Muscle of leg (tissue), 3 donors: ENCODE measurements at regions not wholly inside any gene's neighbourhood (a gene's known extent, or its start where the extent isn't known, plus 50 kb on each side); places are given as distances from the start of the nearest gene placed in this dataset.

Experiments used
- DNase-seq: peaks from one replicate; pipeline ENCODE4 v3.0.0; 2013
- H3K27ac ChIP-seq: one replicate; pipeline ENCODE4 v1.5.1; 2013; ENCODE audit warnings: mild to moderate bottlenecking, low read length, control low read depth
- H3K27me3 ChIP-seq: one replicate; pipeline ENCODE4 v1.6.1; 2013; ENCODE audit warnings: low read length; ENCODE audit not compliant: control insufficient read depth, insufficient read depth
- H3K36me3 ChIP-seq: one replicate; pipeline ENCODE4 v1.6.1; 2013; ENCODE audit warnings: low read length; ENCODE audit not compliant: control insufficient read depth, insufficient read depth
- H3K4me1 ChIP-seq: one replicate; pipeline ENCODE4 v1.6.1; 2013; ENCODE audit warnings: low read length; ENCODE audit not compliant: control insufficient read depth, insufficient read depth
- H3K4me3 ChIP-seq: one replicate; pipeline ENCODE4 v1.5.1; 2013; ENCODE audit warnings: low read length, control low read depth
- H3K9me3 ChIP-seq: replicated peaks from 2 replicates; pipeline ENCODE4 v1.6.1; 2013; ENCODE audit warnings: low read depth, low read length; ENCODE audit not compliant: control insufficient read depth
- WGBS: methylation state at CpG from one replicate; pipeline ENCODE4 v1.1.5; 2013; ENCODE audit warnings: missing lambda C conversion rate; ENCODE audit not compliant: insufficient coverage; 5-methylcytosine and 5-hydroxymethylcytosine counted together

DNA sequence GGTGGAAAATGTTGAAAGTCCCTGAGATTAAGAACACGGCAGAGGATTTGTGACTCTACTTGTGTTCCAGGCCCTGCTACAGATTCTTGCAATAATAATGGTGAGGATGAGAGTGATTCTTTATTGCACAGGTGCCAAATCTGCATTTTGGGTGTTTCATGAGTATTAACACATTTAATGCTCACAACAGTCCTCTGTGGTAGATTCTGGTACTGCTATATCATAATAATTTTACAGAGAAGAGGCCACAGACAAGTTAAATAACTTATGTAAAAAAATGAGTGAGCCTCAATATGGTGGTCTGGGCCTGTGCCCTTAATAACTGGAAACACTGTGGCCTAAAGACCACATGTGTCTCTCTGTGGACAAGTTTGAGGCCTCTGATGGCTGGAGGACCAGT is 124.3 kb downstream of the C4orf33 start:
- Histone ChIP-seq H3K36me3 (no peaks in the 10 kb centered on the region), H3K9me3 (no peaks in the 10 kb centered on the region), H3K4me1 (no peaks in the 10 kb centered on the region), H3K27ac (no peak overlapping the region), H3K4me3 (no peak overlapping the region), H3K27me3 (no peaks in the 10 kb centered on the region)
- WGBS, result 100% methylated on average over 1 of the region's 1 CpG
- DNase-seq, result no peak

DNA sequence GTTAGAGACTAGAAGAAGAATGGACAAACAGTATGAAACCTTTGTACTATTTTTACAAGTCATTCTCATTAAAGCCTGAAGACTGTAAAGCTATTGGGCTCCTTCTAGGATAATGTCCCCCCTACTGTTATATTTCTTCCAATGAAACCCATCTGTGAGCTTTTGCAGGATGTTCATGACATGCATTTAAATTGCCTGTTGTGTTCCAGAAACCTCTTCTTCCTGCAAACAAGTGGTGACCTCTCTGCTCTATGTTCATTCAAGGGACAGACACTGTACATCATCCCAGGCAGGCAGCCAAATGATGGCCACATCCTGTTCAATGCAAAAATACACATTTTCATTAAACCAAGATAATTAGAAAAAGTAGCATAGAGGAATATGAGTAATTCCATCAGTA is 128.0 kb downstream of the C4orf33 start:
- peak; percentile 28 for DNase-seq
- Histone ChIP-seq H3K4me1 (no peaks in the 10 kb centered on the region), H3K4me3 (no peak overlapping the region), H3K27me3 (no peaks in the 10 kb centered on the region), H3K36me3 (no peaks in the 10 kb centered on the region), H3K9me3 (no peaks in the 10 kb centered on the region), H3K27ac (no peak overlapping the region)

DNA sequence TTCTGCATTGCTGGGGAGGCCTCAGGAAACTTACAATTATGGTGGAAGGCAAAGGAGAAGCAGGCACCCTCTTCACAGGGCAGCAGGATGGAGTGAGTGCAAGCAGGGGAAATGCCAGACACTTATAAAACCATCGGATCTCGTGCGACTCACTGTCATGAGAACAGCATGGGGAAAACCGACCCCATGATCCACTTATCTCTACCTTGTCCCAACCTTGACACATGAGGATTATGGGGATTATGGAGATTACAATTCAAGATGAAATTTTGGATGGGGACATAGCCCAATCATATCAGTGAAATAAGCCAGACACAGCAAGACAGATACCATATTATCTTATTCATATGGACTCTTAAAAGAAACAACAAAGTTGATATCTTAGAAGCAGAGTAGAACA is 134.9 kb downstream of the C4orf33 start:
- H3K4me3 ChIP-seq, result no peak overlapping the region
- H3K36me3 ChIP-seq, result no peaks in the 10 kb centered on the region
- WGBS, result no CpG with 5 or more reads among the region's 4 CpGs
- no peaks in the 10 kb centered on the region for H3K4me1 ChIP-seq
- no peak for DNase-seq
- H3K27ac ChIP-seq, result no peak overlapping the region
- no peaks in the 10 kb centered on the region for H3K27me3 ChIP-seq
- no peaks in the 10 kb centered on the region for H3K9me3 ChIP-seq

DNA sequence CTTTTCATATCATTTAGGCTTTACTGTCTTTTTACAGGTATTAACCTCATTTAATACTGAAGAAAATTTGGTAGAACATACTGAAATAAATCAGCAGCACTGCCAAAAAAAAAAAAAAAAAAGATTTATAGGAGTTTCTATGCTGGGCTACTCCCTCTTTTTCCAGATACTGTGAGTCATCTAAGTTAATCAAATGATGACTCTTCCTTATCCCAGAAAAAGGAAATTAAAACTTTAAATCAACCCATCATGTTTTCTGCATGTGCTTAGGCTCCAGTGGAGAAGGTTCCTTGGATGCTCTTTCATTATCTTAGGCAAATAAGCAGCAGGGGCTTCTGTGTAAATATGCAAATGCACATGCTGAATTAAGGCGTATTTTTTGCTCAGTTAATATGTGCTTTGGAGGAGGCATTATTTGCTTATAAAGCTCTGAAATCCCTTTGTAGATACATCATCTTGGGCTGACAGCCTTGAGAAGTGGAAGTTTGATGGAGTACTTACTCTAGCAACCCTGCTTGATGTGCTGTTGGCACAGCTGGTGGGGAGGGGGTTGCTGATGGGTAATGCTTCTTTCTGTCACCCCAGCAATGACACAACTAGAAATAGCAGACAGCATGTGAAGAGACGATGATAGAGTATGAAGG is 136.1 kb downstream of the C4orf33 start:
- WGBS, result 100% methylated on average over 1 of the region's 2 CpGs

DNA sequence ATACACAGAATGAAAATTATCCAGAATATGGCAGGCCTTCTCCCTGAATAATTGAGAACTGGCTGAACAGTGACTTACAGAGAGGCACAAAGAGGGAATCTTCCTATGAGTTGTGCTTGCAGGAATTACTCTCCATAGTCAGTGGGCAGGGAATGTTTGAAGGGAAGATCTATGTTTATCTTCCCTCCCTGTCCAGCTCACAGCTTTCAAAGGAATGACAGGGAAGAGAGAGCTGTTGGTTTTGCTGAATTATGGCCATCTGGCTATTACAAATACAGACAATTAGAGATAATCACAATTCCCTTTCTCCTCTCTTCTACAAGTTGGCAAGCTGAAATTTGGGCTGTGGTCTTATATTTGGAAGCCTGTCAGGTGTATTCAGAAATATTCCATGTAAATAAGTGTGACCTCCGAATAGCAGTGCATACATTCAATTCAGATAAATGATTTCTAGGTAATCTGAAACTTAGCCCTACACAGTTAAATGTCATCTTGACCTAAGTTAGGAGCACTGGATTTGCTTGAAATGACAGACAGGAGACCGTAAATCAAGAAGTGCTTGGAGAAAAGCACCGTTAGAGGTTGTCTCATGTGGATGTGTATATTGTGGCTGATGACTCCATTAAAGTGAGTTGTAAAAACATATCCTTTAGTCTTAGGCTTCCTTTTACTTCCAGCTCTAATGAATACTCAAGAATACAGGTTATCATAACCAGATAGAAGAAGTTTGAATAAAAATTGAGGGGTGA is 136.8 kb downstream of the C4orf33 start:
- no peak overlapping the region for H3K27ac ChIP-seq
- H3K27me3 ChIP-seq, result no peaks in the 10 kb centered on the region
- no peak for DNase-seq
- H3K4me3 ChIP-seq, result no peak overlapping the region
- WGBS, result no CpG with 5 or more reads among the region's 3 CpGs
- H3K9me3 ChIP-seq, result no peaks in the 10 kb centered on the region
- no peaks in the 10 kb centered on the region for H3K4me1 ChIP-seq
- H3K36me3 ChIP-seq, result no peaks in the 10 kb centered on the region

More for the DNA sequence above, 136.1 kb downstream of the C4orf33 start:
- no peaks in the 10 kb centered on the region for H3K9me3 ChIP-seq
- no peaks in the 10 kb centered on the region for H3K4me1 ChIP-seq
- no peak overlapping the region for H3K27ac ChIP-seq
- H3K4me3 ChIP-seq, result no peak overlapping the region
- no peak for DNase-seq
- H3K36me3 ChIP-seq, result no peaks in the 10 kb centered on the region
- H3K27me3 ChIP-seq, result no peaks in the 10 kb centered on the region

DNA sequence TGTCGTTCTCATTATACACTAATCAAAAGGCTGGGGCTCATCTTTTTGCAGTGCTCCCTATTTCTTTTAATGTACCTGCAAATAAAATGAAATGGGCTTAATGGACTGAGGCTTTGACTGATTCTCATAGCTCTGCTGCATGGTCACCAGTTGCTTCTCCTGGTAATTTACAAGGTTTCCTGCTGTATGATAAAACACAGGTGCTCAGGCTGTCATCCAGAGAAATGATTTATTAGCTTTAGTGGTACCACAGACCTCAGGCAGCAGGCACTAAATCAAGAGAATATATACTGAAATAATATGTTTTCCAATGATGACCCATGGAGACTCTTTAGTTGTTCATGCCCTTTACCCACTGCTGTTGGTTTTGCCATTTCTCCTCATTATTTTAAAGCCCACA is 137.7 kb downstream of the C4orf33 start:
- no CpG with 5 or more reads among the region's 1 CpG for WGBS
- DNase-seq, result no peak
- no peaks in the 10 kb centered on the region for H3K9me3 ChIP-seq

DNA sequence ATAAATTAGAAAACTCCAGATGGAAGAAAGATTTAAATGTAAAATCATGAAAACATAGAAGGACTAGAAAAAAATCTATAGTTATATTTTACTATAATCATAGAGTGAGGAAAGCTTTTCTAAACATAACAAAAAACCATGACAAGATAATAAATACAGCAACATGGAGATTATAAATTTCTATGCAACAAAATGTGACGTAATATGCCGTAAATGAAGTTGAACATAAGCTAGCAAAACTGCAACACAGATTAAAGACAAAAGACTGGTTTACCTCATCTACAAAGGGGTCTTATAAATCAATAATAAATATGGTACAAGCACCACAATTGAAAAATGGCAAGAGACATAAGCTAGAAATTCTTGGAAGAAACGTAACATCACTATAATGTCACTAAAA is 140.4 kb downstream of the C4orf33 start:
- Histone ChIP-seq H3K9me3 (no peaks in the 10 kb centered on the region), H3K27ac (no peak overlapping the region), H3K27me3 (no peaks in the 10 kb centered on the region), H3K4me3 (no peak overlapping the region), H3K36me3 (no peaks in the 10 kb centered on the region), H3K4me1 (no peaks in the 10 kb centered on the region)
- DNase-seq, result no peak
- WGBS, result no CpG with 5 or more reads among the region's 3 CpGs

More for the DNA sequence above, 137.7 kb downstream of the C4orf33 start:
- H3K4me1 ChIP-seq, result no peaks in the 10 kb centered on the region
- no peaks in the 10 kb centered on the region for H3K27me3 ChIP-seq
- no peak overlapping the region for H3K4me3 ChIP-seq
- no peak overlapping the region for H3K27ac ChIP-seq
- H3K36me3 ChIP-seq, result no peaks in the 10 kb centered on the region

- WGBS, result 25% methylated on average over 3 of the region's 3 CpGs
- Histone ChIP-seq H3K4me1 (no peaks in the 10 kb centered on the region), H3K36me3 (no peaks in the 10 kb centered on the region), H3K4me3 (no peak overlapping the region), H3K27me3 (no peaks in the 10 kb centered on the region), H3K27ac (no peak overlapping the region), H3K9me3 (no peaks in the 10 kb centered on the region)
- DNase-seq, result peak; percentile 32
These were observed 143.1 kb downstream of the C4orf33 start for GRCh38 chr4:129239088-129239487.

- no peaks in the 10 kb centered on the region for H3K9me3 ChIP-seq
- H3K27ac ChIP-seq, result no peak overlapping the region
- WGBS, result no CpG with 5 or more reads among the region's 1 CpG
- DNase-seq, result peak; percentile 26
- H3K4me3 ChIP-seq, result no peak overlapping the region
- H3K4me1 ChIP-seq, result no peaks in the 10 kb centered on the region
- no peaks in the 10 kb centered on the region for H3K36me3 ChIP-seq
- no peaks in the 10 kb centered on the region for H3K27me3 ChIP-seq
These were observed 144.9 kb downstream of the C4orf33 start for GRCh38 chr4:129240816-129241215.

DNA sequence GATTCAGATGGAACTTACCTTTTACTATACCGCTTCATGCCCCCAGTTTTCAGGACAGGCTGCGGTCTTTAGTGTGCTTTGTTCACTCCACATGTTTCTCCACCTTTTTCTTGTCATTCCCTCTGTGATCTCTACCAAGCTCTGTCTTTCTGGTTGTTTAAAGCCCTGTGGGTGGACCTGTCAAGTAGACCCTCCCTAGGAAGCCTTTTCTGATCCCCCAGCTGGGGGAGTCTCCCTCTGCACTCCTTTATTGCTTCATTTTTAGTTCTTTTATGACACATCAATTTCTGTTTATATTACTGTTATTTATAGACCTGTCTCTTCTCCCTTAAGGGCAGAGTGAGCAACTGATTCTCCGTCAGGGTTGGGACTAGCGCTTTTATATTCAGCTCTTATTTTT is 150.2 kb downstream of the C4orf33 start:
- whole genome bisulfite sequencing, result 75% methylated on average over 2 of the region's 4 CpGs

More for the DNA sequence above, 150.2 kb downstream of the C4orf33 start:
- Histone ChIP-seq H3K27me3 (no peaks in the 10 kb centered on the region), H3K9me3 (no peaks in the 10 kb centered on the region), H3K27ac (no peak overlapping the region), H3K4me1 (no peaks in the 10 kb centered on the region), H3K4me3 (no peak overlapping the region), H3K36me3 (no peaks in the 10 kb centered on the region)
- DNase-seq, result no peak
